ENCODE measurements at regions not wholly inside any gene's neighbourhood (a gene's known extent, or its start where the extent isn't known, plus 50 kb on each side); places are given as distances from the start of the nearest gene placed in this dataset.

GRCh38 chr13:110028838-110029621, 242.6 kb upstream of the IRS2 start:
- Histone ChIP-seq H3K4me1 (no peaks in the 10 kb centered on the region), H3K27me3 (no peaks in the 10 kb centered on the region), H3K36me3 (ENCODE audit: low read depth, missing control alignments) (no peaks in the 10 kb centered on the region), H3K27ac (no peak overlapping the region), H3K4me3 (no peak overlapping the region), H3K9me3 (no peaks in the 10 kb centered on the region)
- intact Hi-C loops (cut with DNase I; ENCODE audit: low total_unique reads) = no loop called here
- DNase-seq = no peak
- WGBS, 2 donors = 78 to 90% methylated on average over 7 of the region's 7 CpGs
- TF ChIP-seq POLR2A (IDR thresholded peaks at IDR 0.05) (no peak), CTCF (IDR thresholded peaks at IDR 0.05) (no peak)

GRCh38 chr13:110028311-110028710, 241.9 kb upstream of the IRS2 start:
- H3K4me1 ChIP-seq = no peaks in the 10 kb centered on the region
- TF ChIP-seq POLR2A (IDR thresholded peaks at IDR 0.05) (no peak), CTCF (IDR thresholded peaks at IDR 0.05) (no peak)
- H3K4me3 ChIP-seq = no peak overlapping the region
- H3K27ac ChIP-seq = no peak overlapping the region
- WGBS, 2 donors = 72 to 84% methylated on average over 4 of the region's 4 CpGs
- intact Hi-C loops (cut with DNase I; ENCODE audit: low total_unique reads) = no loop called here
- no peaks in the 10 kb centered on the region for H3K36me3 ChIP-seq (ENCODE audit: low read depth, missing control alignments)
- no peaks in the 10 kb centered on the region for H3K9me3 ChIP-seq
- DNase-seq = no peak
- no peaks in the 10 kb centered on the region for H3K27me3 ChIP-seq

- Histone ChIP-seq H3K27ac (no peak overlapping the region), H3K9me3 (no peaks in the 10 kb centered on the region), H3K27me3 (no peaks in the 10 kb centered on the region), H3K4me1 (no peaks in the 10 kb centered on the region), H3K4me3 (no peak overlapping the region), H3K36me3 (ENCODE audit: low read depth, missing control alignments) (no peaks in the 10 kb centered on the region)
- 77 to 86% methylated on average over 8 of the region's 8 CpGs for WGBS, 2 donors
- no peak for DNase-seq
- intact Hi-C loops (cut with DNase I; ENCODE audit: low total_unique reads) = no loop called here
- TF ChIP-seq CTCF (IDR thresholded peaks at IDR 0.05) (no peak), POLR2A (IDR thresholded peaks at IDR 0.05) (no peak)
Measured at GRCh38 chr13:110027470-110028240, 241.3 kb upstream of the IRS2 start.

GRCh38 chr13:110024645-110024980, 238.2 kb upstream of the IRS2 start:
- Histone ChIP-seq H3K27ac (no peak overlapping the region), H3K4me3 (no peak overlapping the region), H3K36me3 (ENCODE audit: low read depth, missing control alignments) (no peaks in the 10 kb centered on the region), H3K4me1 (no peaks in the 10 kb centered on the region), H3K27me3 (no peaks in the 10 kb centered on the region), H3K9me3 (no peaks in the 10 kb centered on the region)
- no peak for DNase-seq
- intact Hi-C loops (cut with DNase I; ENCODE audit: low total_unique reads) = no loop called here
- TF ChIP-seq POLR2A (IDR thresholded peaks at IDR 0.05) = no peak
- no peak for TF ChIP-seq CTCF (IDR thresholded peaks at IDR 0.05)
- WGBS, 2 donors = 0% methylated on average over 1 of the region's 1 CpG
